Hepatocyte (in vitro differentiated cells): ENCODE measurements at regions not wholly inside any gene's neighbourhood (a gene's known extent, or its start where the extent isn't known, plus 50 kb on each side); places are given as distances from the start of the nearest gene placed in this dataset.

ENCODE experiments used
- DNase-seq: peaks from one replicate; pipeline ENCODE4 v3.0.0-alpha.2; 2016; ENCODE audit warnings: low spot score
- H2AFZ ChIP-seq: fragments of 200-600 bp; sonication (generic); 2 replicates; pipeline ENCODE4 v1.6.0; 2016; ENCODE audit warnings: antibody characterized with exemption, mild to moderate bottlenecking
- H3K27ac ChIP-seq: fragments of 200-600 bp; sonication (generic); 2 replicates; pipeline ENCODE4 v1.5.1; 2016; ENCODE audit warnings: mild to moderate bottlenecking
- H3K27me3 ChIP-seq: fragments of 200-600 bp; sonication (generic); 2 replicates; pipeline ENCODE4 v1.6.1; 2016
- H3K36me3 ChIP-seq: fragments of 200-600 bp; sonication (generic); replicated peaks from 2 replicates; pipeline ENCODE4 v1.5.1; 2016; ENCODE audit warnings: low read depth; ENCODE audit not compliant: insufficient read depth
- H3K4me1 ChIP-seq: fragments of 200-600 bp; sonication (generic); 2 replicates; pipeline ENCODE4 v1.5.1; 2016; ENCODE audit warnings: mild to moderate bottlenecking, moderate library complexity; ENCODE audit not compliant: insufficient read depth
- H3K4me2 ChIP-seq: fragments of 200-600 bp; sonication (generic); 2 replicates; pipeline ENCODE4 v1.6.0; 2016
- H3K4me3 ChIP-seq: fragments of 200-600 bp; sonication (generic); 2 replicates; pipeline ENCODE4 v1.5.1; 2016; ENCODE audit warnings: mild to moderate bottlenecking
- H3K79me2 ChIP-seq: fragments of 200-600 bp; sonication (generic); 2 replicates; pipeline ENCODE4 v1.6.0; 2017; ENCODE audit warnings: mild to moderate bottlenecking
- H3K9me2 ChIP-seq: fragments of 200-600 bp; sonication (generic); replicated peaks from 2 replicates; pipeline ENCODE4 v1.6.0; 2017; ENCODE audit warnings: mild to moderate bottlenecking; ENCODE audit not compliant: insufficient read depth
- H3K9me3 ChIP-seq: fragments of 200-600 bp; sonication (generic); 2 replicates; pipeline ENCODE4 v1.5.1; 2016; ENCODE audit warnings: low read depth, mild to moderate bottlenecking
- H4K20me1 ChIP-seq: fragments of 200-600 bp; sonication (generic); 2 replicates; pipeline ENCODE4 v1.6.0; 2016; ENCODE audit warnings: mild to moderate bottlenecking; ENCODE audit not compliant: insufficient read depth, poor library complexity, severe bottlenecking
- CTCF ChIP-seq: fragments of 200-600 bp; sonication (generic); IDR thresholded peaks from 2 replicates; pipeline ENCODE4 v1.5.1; 2016; ENCODE audit warnings: antibody characterized with exemption, mild to moderate bottlenecking; ENCODE audit not compliant: poor library complexity
- EZH2 ChIP-seq: fragments of 200-600 bp; sonication (generic); IDR thresholded peaks from 2 replicates; pipeline ENCODE4 v1.6.1; 2016; ENCODE audit warnings: antibody characterized with exemption, mild to moderate bottlenecking, borderline replicate concordance
- EZH2phosphoT487 ChIP-seq: fragments of 200-600 bp; sonication (generic); IDR thresholded peaks from one replicate; pipeline ENCODE4 v1.6.1; 2018; ENCODE audit warnings: antibody characterized with exemption, mild to moderate bottlenecking, low read depth, moderate library complexity; ENCODE audit not compliant: unreplicated experiment, severe bottlenecking
- WGBS: methylation state at CpG from one replicate; pipeline ENCODE4 v1.1.6; 2016; ENCODE audit warnings: low lambda C conversion rate; ENCODE audit errors: missing lambda C conversion rate; 5-methylcytosine and 5-hydroxymethylcytosine counted together

GRCh38 chr22:47804281-47804680 lies 1041.8 kb downstream of the TBC1D22A start:
- Histone ChIP-seq H3K27ac (no peak overlapping the region), H4K20me1 (no peaks in the 10 kb centered on the region), H2AFZ (no peak overlapping the region), H3K4me2 (no peak overlapping the region), H3K79me2 (no peaks in the 10 kb centered on the region), H3K9me2 (no peaks in the 10 kb centered on the region), H3K9me3 (no peaks in the 10 kb centered on the region), H3K4me3 (no peak overlapping the region), H3K4me1 (no peaks in the 10 kb centered on the region), H3K27me3 (no peaks in the 10 kb centered on the region), H3K36me3 (no peaks in the 10 kb centered on the region)
- TF ChIP-seq EZH2 (no peak), CTCF (no peak), EZH2phosphoT487 (no peak)
- no peak for DNase-seq
- WGBS: 92% methylated on average over 6 of the region's 6 CpGs

GRCh38 chr22:47802421-47802820 lies 1040.0 kb downstream of the TBC1D22A start:
- TF ChIP-seq EZH2phosphoT487: no peak
- TF ChIP-seq CTCF: no peak
- TF ChIP-seq EZH2: no peak
- Histone ChIP-seq H3K4me3 (no peak overlapping the region), H3K36me3 (no peaks in the 10 kb centered on the region), H4K20me1 (no peaks in the 10 kb centered on the region), H3K27me3 (no peaks in the 10 kb centered on the region), H3K79me2 (no peaks in the 10 kb centered on the region), H3K4me1 (no peaks in the 10 kb centered on the region), H3K9me2 (no peaks in the 10 kb centered on the region), H3K4me2 (no peak overlapping the region), H3K27ac (no peak overlapping the region), H2AFZ (no peak overlapping the region), H3K9me3 (no peaks in the 10 kb centered on the region)
- 88% methylated on average over 14 of the region's 14 CpGs for WGBS
- no peak for DNase-seq

GRCh38 chr22:47801541-47802245 lies 1039.2 kb downstream of the TBC1D22A start:
- H3K9me3 ChIP-seq: no peaks in the 10 kb centered on the region
- H3K27me3 ChIP-seq: no peaks in the 10 kb centered on the region
- TF ChIP-seq EZH2 (no peak), CTCF (no peak), EZH2phosphoT487 (no peak)
- no peaks in the 10 kb centered on the region for H4K20me1 ChIP-seq
- no peaks in the 10 kb centered on the region for H3K36me3 ChIP-seq
- no peaks in the 10 kb centered on the region for H3K4me1 ChIP-seq
- H3K4me2 ChIP-seq: no peak overlapping the region
- H3K27ac ChIP-seq: no peak overlapping the region
- no peak overlapping the region for H2AFZ ChIP-seq
- 84% methylated on average over 11 of the region's 11 CpGs for WGBS
- no peaks in the 10 kb centered on the region for H3K79me2 ChIP-seq
- no peak overlapping the region for H3K4me3 ChIP-seq
- no peak for DNase-seq
- no peaks in the 10 kb centered on the region for H3K9me2 ChIP-seq
